HCT116 (cell line): ENCODE measurements at regions not wholly inside any gene's neighbourhood (a gene's known extent, or its start where the extent isn't known, plus 50 kb on each side); places are given as distances from the start of the nearest gene placed in this dataset.

Experiments used
- POLR2AphosphoS5 ChIP-seq: IDR thresholded peaks from 2 replicates; pipeline ENCODE4 v1.6.1; 2011; ENCODE audit warnings: mild to moderate bottlenecking, low read depth, low read length, moderate library complexity
- TF ChIP-seq, protein P1 (sequence below), 3 experiments: fragments of 200-600 bp in 1 of 3; sonication (generic) in 1 of 3; IDR thresholded peaks in 2 of 3; conservative IDR thresholded peaks in 1 of 3; 2 replicates each; pipeline ENCODE4 v1.5.1; 2012 to 2017; ENCODE audit warnings: low read depth in 2 of 3, low read length in 2 of 3, antibody characterized with exemption in 1 of 3, borderline replicate concordance in 1 of 3, control low read depth in 1 of 3, mild to moderate bottlenecking in 1 of 3, mixed read lengths in 1 of 3, mixed run types in 1 of 3, moderate library complexity in 1 of 3; ENCODE audit not compliant: insufficient read depth in 1 of 3
- TF ChIP-seq, protein P2 (sequence below): IDR thresholded peaks from 2 replicates; pipeline ENCODE4 v1.6.1; 2012

DNA sequence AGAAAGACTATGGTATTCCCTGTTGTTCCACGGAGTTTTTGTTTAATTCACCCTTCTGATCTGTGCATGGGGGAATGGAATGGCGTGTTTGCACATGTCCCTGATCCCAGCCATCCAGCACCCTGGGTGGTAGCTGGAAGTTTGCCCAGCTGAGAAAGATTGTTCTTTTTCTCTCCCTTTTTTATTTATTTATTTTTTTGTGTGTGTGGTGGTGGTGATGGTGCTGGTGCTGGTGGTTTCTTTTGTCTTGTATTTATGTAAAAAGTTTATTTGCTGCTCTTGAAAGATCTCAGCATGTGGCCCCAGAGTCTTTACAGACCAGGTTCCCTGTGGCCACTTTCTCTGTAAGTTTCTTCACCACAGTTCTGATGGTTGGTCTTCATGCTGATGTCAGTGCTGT, 372.6 kb downstream of the UTRN start:
- TF ChIP-seq, protein P1, sequence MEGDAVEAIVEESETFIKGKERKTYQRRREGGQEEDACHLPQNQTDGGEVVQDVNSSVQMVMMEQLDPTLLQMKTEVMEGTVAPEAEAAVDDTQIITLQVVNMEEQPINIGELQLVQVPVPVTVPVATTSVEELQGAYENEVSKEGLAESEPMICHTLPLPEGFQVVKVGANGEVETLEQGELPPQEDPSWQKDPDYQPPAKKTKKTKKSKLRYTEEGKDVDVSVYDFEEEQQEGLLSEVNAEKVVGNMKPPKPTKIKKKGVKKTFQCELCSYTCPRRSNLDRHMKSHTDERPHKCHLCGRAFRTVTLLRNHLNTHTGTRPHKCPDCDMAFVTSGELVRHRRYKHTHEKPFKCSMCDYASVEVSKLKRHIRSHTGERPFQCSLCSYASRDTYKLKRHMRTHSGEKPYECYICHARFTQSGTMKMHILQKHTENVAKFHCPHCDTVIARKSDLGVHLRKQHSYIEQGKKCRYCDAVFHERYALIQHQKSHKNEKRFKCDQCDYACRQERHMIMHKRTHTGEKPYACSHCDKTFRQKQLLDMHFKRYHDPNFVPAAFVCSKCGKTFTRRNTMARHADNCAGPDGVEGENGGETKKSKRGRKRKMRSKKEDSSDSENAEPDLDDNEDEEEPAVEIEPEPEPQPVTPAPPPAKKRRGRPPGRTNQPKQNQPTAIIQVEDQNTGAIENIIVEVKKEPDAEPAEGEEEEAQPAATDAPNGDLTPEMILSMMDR (IDR thresholded peaks at IDR 0.05 in 2 of 3, conservative IDR thresholded peaks at IDR 0.05 in 1 of 3; ENCODE audit: borderline replicate concordance in 1 of 3, insufficient read depth in 1 of 3, low read depth in 2 of 3, low read length in 2 of 3): no peak
- TF ChIP-seq, protein P2, sequence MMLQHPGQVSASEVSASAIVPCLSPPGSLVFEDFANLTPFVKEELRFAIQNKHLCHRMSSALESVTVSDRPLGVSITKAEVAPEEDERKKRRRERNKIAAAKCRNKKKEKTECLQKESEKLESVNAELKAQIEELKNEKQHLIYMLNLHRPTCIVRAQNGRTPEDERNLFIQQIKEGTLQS: no peak
- no peak for TF ChIP-seq POLR2AphosphoS5
